Thymus (tissue), 11 donors: ENCODE measurements at regions not wholly inside any gene's neighbourhood (a gene's known extent, or its start where the extent isn't known, plus 50 kb on each side); places are given as distances from the start of the nearest gene placed in this dataset.

ENCODE experiments used
- DNase-seq, 9 donors: peaks; one replicate each; pipeline ENCODE4 v3.0.0-alpha.2; 2013; ENCODE audit warnings: low spot score in 9 of 9, low read depth in 6 of 9, missing footprints in 1 of 9
- H3K27ac ChIP-seq, 2 donors: one replicate each; pipeline ENCODE4 v1.5.1; 2013; ENCODE audit warnings: control low read depth in 1 of 2, low read depth in 1 of 2, low read length in 1 of 2, mild to moderate bottlenecking in 1 of 2, moderate library complexity in 1 of 2
- H3K27me3 ChIP-seq, 2 donors: one replicate each; pipeline ENCODE4 v1.5.1; 2013; ENCODE audit warnings: low read length in 1 of 2; ENCODE audit not compliant: control insufficient read depth in 2 of 2, insufficient read depth in 1 of 2
- H3K36me3 ChIP-seq, 2 donors: one replicate each; pipeline ENCODE4 v1.5.1; 2013; ENCODE audit warnings: low read length in 1 of 2, mild to moderate bottlenecking in 1 of 2, moderate library complexity in 1 of 2; ENCODE audit not compliant: control insufficient read depth in 2 of 2, insufficient read depth in 2 of 2
- H3K4me1 ChIP-seq, 2 donors: one replicate each; pipeline ENCODE4 v1.5.1; 2013; ENCODE audit warnings: low read length in 2 of 2; ENCODE audit not compliant: control insufficient read depth in 2 of 2, insufficient read depth in 2 of 2
- H3K4me3 ChIP-seq, 2 donors: one replicate each; pipeline ENCODE4 v1.5.1; 2013; ENCODE audit warnings: low read length in 2 of 2, control low read depth in 1 of 2, mild to moderate bottlenecking in 1 of 2
- H3K9me3 ChIP-seq, 2 donors: one replicate each; pipeline ENCODE4 v1.5.1; 2013; ENCODE audit warnings: low read length in 1 of 2, mild to moderate bottlenecking in 1 of 2; ENCODE audit not compliant: control insufficient read depth in 2 of 2, insufficient read depth in 1 of 2
- WGBS: extraction: QIAGEN DNeasy Blood & Tissue Kit; methylation state at CpG from one replicate; pipeline ENCODE4 v1.1.7; 2013; 5-methylcytosine and 5-hydroxymethylcytosine counted together
- donor health status: healthy.

DNA sequence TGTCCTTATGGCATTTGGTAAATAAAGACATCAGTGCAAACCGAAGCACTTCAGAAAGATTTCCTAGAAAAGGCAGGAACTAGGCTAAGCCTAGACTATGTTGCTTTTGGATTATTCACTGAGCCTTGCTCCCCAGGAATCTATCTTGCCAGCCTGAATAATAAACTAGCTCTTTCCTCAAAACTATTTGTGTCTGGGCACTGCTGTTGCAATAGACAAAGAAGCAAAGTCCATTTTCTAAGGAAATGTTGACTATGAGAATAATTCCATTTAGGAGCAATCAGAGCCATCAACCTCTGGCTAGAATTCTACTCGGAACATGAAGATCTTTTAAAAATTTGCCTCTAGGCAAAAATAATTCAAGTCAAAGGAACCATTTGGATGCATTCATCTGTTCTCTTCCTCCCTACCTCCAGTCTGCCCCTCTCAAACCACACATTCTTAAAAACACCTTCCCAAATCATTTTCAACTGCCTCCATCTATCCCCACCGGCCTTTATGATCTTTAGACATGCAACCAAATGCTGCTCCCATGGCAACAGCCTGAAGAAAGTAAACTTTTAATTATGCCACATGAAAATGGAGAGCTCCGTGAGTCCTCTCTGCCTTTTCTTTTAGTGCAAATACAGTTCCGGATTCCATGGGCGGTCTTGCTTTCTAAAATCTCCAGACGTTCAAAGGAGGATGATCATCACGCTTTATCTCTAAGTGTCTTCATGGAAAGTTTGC lies 61.5 kb upstream of the FZD10 start:
- Histone ChIP-seq H3K36me3 (no peaks in the 10 kb centered on the region), H3K9me3 (no peaks in the 10 kb centered on the region), H3K27me3 (peaks cover 0 to 4% of the 10 kb centered on the region in 2 donors), H3K27ac (no peak overlapping the region), H3K4me3 (no peak overlapping the region), H3K4me1 (no peaks in the 10 kb centered on the region)
- 86% methylated on average over 8 of the region's 8 CpGs for WGBS
- DNase-seq = no peak

DNA sequence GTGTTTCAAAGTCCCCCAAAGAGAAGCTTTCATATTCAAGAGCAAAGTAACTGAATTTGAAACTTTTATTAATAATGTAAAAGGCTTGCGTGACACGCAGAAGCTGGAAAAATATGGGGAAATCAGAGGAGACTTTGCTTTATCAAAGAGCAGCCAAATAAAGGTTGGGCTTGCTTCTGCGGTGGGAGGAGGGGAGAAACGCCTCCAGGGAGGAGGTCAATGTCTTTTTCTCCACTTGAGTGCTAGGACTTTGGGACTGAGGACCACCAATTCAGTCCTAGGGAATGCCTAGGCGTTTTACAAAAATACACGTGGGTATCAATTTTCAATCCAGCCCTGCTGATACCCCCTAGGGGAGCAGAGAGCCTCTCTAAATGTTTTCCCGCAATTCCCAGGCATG lies 60.9 kb upstream of the FZD10 start:
- H3K4me1 ChIP-seq = no peaks in the 10 kb centered on the region
- WGBS = 54% methylated on average over 7 of the region's 7 CpGs
- H3K27me3 ChIP-seq = peaks cover 0 to 7% of the 10 kb centered on the region in 2 donors

DNA sequence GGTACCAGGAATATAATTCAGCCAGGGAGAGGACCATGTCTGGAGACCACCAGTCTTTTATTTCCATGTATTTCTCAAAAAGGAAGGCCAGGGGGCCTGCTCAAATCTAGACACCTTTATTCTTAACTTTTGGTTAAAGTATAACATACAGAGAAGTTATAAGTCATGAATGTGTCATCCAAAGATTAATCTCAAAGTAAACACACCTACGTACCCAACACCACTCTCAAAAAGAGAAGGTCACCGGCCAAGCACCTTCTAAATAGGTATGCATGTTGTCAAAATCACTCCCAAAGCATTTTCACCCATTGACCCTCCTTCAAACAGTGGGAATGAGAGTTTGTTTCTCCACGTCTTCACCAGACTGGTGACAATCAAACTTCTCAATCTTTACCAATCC lies 60.0 kb upstream of the FZD10 start:
- Histone ChIP-seq H3K4me3 (no peak overlapping the region), H3K27ac (no peak overlapping the region), H3K36me3 (no peaks in the 10 kb centered on the region), H3K9me3 (no peaks in the 10 kb centered on the region), H3K4me1 (no peaks in the 10 kb centered on the region), H3K27me3 (peaks cover 0 to 7% of the 10 kb centered on the region in 2 donors)
- no peak for DNase-seq
- WGBS = 90% methylated on average over 3 of the region's 3 CpGs

More for the DNA sequence above, 60.9 kb upstream of the FZD10 start:
- no peak for DNase-seq
- Histone ChIP-seq H3K36me3 (no peaks in the 10 kb centered on the region), H3K4me3 (no peak overlapping the region), H3K27ac (no peak overlapping the region), H3K9me3 (no peaks in the 10 kb centered on the region)

DNA sequence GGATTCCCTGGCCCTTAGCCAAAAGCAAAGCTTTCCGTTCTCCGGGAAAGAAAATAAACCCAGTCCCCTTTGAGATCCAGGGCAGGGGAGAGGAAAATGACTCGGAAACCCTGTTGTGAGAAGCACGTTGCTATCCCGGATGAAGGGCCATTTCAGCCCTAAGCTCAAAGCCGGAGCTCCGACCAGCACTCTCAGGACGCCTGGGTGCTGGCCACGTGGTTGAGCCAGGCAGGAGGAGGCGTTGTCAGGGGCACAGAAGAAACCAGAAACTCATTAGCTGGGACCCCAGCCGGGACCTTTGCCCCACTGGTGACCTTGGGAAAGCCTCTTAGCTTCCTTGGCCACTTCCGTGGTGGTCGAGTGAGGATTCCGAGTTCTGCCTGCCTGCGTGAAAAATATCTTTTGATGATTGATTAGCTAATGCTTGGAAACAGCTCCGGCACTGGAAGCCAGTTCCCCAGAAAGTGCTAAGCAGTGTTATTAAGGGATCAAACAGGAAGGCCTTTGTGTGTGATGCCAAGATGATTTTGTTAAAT lies 57.6 kb upstream of the FZD10 start:
- no peaks in the 10 kb centered on the region for H3K4me1 ChIP-seq
- no peaks in the 10 kb centered on the region for H3K36me3 ChIP-seq
- 7% methylated on average over 16 of the region's 16 CpGs for WGBS
- H3K9me3 ChIP-seq = no peaks in the 10 kb centered on the region
- H3K27me3 ChIP-seq = peaks cover 0 to 7% of the 10 kb centered on the region in 2 donors
- DNase-seq = no peak
- H3K27ac ChIP-seq = no peak overlapping the region
- H3K4me3 ChIP-seq = no peak overlapping the region

DNA sequence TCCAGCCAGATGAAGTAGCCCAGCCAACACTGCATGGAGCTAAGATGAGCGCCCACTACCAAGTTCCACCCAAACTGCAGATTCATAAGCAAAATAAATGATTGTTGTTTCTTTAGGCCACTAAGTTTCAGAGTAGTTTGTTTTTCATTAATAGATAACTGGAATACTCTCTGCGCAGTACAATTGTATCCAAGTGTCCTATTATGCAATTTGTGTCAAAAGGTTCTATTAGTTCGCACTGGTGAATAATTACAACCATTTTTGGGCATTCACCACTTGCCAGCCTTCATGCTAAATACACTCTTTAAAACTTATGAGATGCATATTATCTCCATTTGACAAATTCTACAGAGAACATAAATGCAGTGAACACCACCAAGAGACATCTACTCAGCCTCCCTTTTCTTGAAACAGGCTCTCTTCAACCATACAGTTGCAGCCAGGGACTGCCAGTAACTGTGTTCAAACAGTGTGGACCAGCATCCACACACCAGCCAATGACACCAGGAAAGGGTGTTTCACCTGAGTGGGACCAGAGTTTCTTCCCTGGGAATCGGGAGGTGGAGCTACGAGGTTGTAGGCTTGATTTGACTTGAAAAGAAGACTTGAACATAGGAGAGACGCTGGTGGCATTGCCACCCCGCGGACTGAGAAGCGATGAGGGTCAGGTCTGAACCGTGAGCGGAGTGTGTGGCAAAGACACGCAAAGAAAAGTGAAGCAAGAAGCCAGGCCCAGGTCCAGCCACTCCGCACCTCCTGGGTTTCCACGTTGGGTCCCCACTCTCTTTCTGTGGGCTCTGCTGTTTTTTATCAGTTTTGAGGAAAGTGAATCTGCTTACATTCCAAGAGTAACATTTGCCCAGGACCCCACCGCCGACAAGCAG lies 53.0 kb upstream of the FZD10 start:
- Histone ChIP-seq H3K4me1 (no peaks in the 10 kb centered on the region), H3K36me3 (no peaks in the 10 kb centered on the region), H3K27me3 (peaks cover 0 to 7% of the 10 kb centered on the region in 2 donors), H3K4me3 (no peak overlapping the region), H3K9me3 (no peaks in the 10 kb centered on the region), H3K27ac (no peak overlapping the region)
- 91% methylated on average over 16 of the region's 16 CpGs for WGBS
- DNase-seq = no peak

DNA sequence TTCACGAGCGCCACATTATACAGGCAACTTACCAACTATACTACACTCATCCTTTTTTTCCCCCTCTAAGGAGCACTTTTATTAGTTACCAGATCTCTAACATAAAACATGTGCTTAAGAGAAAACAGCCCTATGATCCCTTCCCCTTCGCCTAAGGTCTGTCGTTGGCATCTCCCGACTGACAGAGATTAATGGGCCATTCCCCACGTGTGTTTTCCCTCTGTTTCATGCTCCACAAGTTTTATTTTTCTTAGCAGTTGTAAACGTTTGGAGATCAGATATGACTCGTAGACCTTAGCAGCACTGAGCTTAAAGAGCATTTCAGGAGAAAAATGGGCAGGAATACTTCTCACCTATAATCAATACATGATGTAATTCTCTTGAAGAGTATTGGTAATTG lies 51.4 kb upstream of the FZD10 start:
- H3K4me3 ChIP-seq = no peak overlapping the region
- DNase-seq = no peak
- WGBS = 46% methylated on average over 8 of the region's 8 CpGs
- no peaks in the 10 kb centered on the region for H3K4me1 ChIP-seq
- no peaks in the 10 kb centered on the region for H3K9me3 ChIP-seq
- no peaks in the 10 kb centered on the region for H3K36me3 ChIP-seq
- H3K27ac ChIP-seq = no peak overlapping the region
- H3K27me3 ChIP-seq = peaks cover 0 to 2% of the 10 kb centered on the region in 2 donors

DNA sequence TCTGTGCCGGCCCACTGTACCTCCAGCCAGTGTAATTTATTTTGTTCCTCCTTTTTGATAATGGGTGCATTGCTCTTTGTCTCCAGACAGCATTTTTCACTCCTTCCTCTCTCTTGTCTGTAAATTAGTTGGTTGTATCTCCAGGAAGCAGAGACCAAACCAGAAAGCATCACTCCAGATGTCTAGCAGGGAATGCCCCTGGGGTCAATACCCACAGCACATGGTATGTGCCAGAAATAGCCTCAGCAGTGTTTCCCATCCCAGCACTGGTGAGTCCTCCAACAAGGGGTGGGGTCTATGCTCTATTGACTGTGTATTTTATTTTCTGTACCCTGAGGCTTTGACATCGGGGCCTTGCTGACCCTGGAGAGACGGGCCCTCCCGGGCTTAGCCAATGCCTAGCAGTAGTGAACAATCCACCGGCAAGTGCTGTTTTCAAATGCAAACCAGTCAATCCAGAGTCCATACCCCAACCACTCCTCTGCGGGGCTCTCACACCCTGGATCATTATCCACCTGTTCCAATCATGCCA lies 50.2 kb upstream of the FZD10 start:
- Histone ChIP-seq H3K27me3 (no peaks in the 10 kb centered on the region), H3K4me1 (no peaks in the 10 kb centered on the region), H3K9me3 (no peaks in the 10 kb centered on the region), H3K4me3 (no peak overlapping the region), H3K27ac (no peak overlapping the region), H3K36me3 (no peaks in the 10 kb centered on the region)
- no peak for DNase-seq
- WGBS = 65% methylated on average over 6 of the region's 6 CpGs
